HEK293 (cell line): ENCODE measurements at regions not wholly inside any gene's neighbourhood (a gene's known extent, or its start where the extent isn't known, plus 50 kb on each side); places are given as distances from the start of the nearest gene placed in this dataset.

Experiments used
- CTCF ChIA-PET: fragments of 350-600 bp; formaldehyde crosslinking; extraction: SDS; loops from one replicate; lab custom pipeline; 2021; ENCODE audit warnings: antibody characterized with exemption; lab: Yijun Ruan, JAX
- POLR2A ChIA-PET: fragments of 300-600 bp; formaldehyde crosslinking; extraction: SDS; loops from one replicate; lab custom pipeline; 2020; ENCODE audit warnings: antibody characterized with exemption, inconsistent platforms; lab: Yijun Ruan, JAX
- H3K27ac ChIP-seq: fragments of 200-500 bp; sonication (Bioruptor generic); 2 replicates; pipeline ENCODE4 v1.5.1; 2014; ENCODE audit warnings: low read depth, low read length, control low read depth, inconsistent platforms; ENCODE audit errors: extremely low read depth
- H3K36me3 ChIP-seq, 2 experiments: fragments of 200-500 bp in 1 of 2; sonication (Bioruptor generic) in 1 of 2; 1 replicate in 1 of 2; 2 replicates in 1 of 2; pipeline ENCODE4 v1.5.1; 2014 to 2017; ENCODE audit warnings: inconsistent platforms in 2 of 2, low read length in 2 of 2; ENCODE audit not compliant: control insufficient read depth in 2 of 2, insufficient read depth in 1 of 2
- H3K4me1 ChIP-seq: fragments of 200-500 bp; sonication (Bioruptor generic); 2 replicates; pipeline ENCODE4 v1.5.1; 2014; ENCODE audit warnings: mild to moderate bottlenecking, low read length, inconsistent platforms; ENCODE audit not compliant: control insufficient read depth, insufficient read depth
- H3K4me3 ChIP-seq: 2 replicates; pipeline ENCODE4 v1.5.1; 2011; ENCODE audit warnings: low read depth, mild to moderate bottlenecking, control low read depth, low read length, moderate library complexity
- H3K9me3 ChIP-seq: fragments of 200-500 bp; sonication (Bioruptor generic); 2 replicates; pipeline ENCODE4 v1.5.1; 2014; ENCODE audit warnings: low read depth, low read length, inconsistent platforms; ENCODE audit not compliant: control insufficient read depth, insufficient read depth
- GLI2 ChIP-seq: fragments of 450-650 bp; formaldehyde crosslinking; IDR thresholded peaks from 2 replicates; pipeline ENCODE4; 2017; ENCODE audit warnings: missing biosample characterization, missing genetic modification characterization, low read depth, borderline replicate concordance
- KLF1 ChIP-seq: fragments of 450-650 bp; formaldehyde crosslinking; IDR thresholded peaks from 2 replicates; pipeline ENCODE4 v1.5.1; 2016; ENCODE audit warnings: missing biosample characterization, missing genetic modification characterization
- RBAK ChIP-seq: fragments of 450-650 bp; formaldehyde crosslinking; IDR thresholded peaks from 2 replicates; pipeline ENCODE4 v1.5.1; 2016; ENCODE audit warnings: missing biosample characterization, missing genetic modification characterization
- WT1 ChIP-seq: fragments of 450-650 bp; formaldehyde crosslinking; IDR thresholded peaks from 2 replicates; pipeline ENCODE4 v1.5.1; 2016; ENCODE audit warnings: missing biosample characterization, missing genetic modification characterization
- ZFP41 ChIP-seq: fragments of 450-650 bp; formaldehyde crosslinking; IDR thresholded peaks from 2 replicates; pipeline ENCODE4 v1.5.1; 2016; ENCODE audit warnings: missing biosample characterization, missing genetic modification characterization, borderline replicate concordance
- ZNF169 ChIP-seq: fragments of 450-650 bp; formaldehyde crosslinking; IDR thresholded peaks from 2 replicates; pipeline ENCODE4 v1.5.1; 2016; ENCODE audit warnings: missing biosample characterization, missing genetic modification characterization
- ZNF19 ChIP-seq: fragments of 450-650 bp; formaldehyde crosslinking; IDR thresholded peaks from 2 replicates; pipeline ENCODE4; 2016; ENCODE audit warnings: missing biosample characterization, missing genetic modification characterization, low read depth
- ZNF366 ChIP-seq: fragments of 450-650 bp; formaldehyde crosslinking; conservative IDR thresholded peaks from 2 replicates; pipeline ENCODE4 v1.5.1; 2016; ENCODE audit warnings: missing biosample characterization, missing genetic modification characterization
- ZNF501 ChIP-seq: fragments of 450-650 bp; formaldehyde crosslinking; IDR thresholded peaks from 2 replicates; pipeline ENCODE4 v1.5.1; 2016; ENCODE audit warnings: missing biosample characterization, missing genetic modification characterization
- ZNF558 ChIP-seq: fragments of 450-650 bp; formaldehyde crosslinking; IDR thresholded peaks from 2 replicates; pipeline ENCODE4 v1.5.1; 2016; ENCODE audit warnings: missing biosample characterization, missing genetic modification characterization
- TF ChIP-seq, protein P1 (sequence below): fragments of 450-650 bp; formaldehyde crosslinking; IDR thresholded peaks from 2 replicates; pipeline ENCODE4 v1.5.1; 2016; ENCODE audit warnings: missing biosample characterization, missing genetic modification characterization
- TF ChIP-seq, protein P2 (sequence below): fragments of 450-650 bp; formaldehyde crosslinking; IDR thresholded peaks from 2 replicates; pipeline ENCODE4 v1.5.1; 2016; ENCODE audit warnings: missing biosample characterization, missing genetic modification characterization
- TF ChIP-seq, protein P3 (sequence below): fragments of 450-650 bp; formaldehyde crosslinking; IDR thresholded peaks from 2 replicates; pipeline ENCODE4 v1.5.1; 2017; ENCODE audit warnings: missing biosample characterization, mild to moderate bottlenecking, missing genetic modification characterization, moderate library complexity
- TF ChIP-seq, protein P4 (sequence below): fragments of 450-650 bp; formaldehyde crosslinking; IDR thresholded peaks from 2 replicates; pipeline ENCODE4 v1.5.1; 2017; ENCODE audit warnings: missing biosample characterization, missing genetic modification characterization
- TF ChIP-seq, protein P5 (sequence below): fragments of 450-650 bp; formaldehyde crosslinking; IDR thresholded peaks from 2 replicates; pipeline ENCODE4 v1.5.1; 2016; ENCODE audit warnings: missing biosample characterization, missing genetic modification characterization, low read depth

DNA sequence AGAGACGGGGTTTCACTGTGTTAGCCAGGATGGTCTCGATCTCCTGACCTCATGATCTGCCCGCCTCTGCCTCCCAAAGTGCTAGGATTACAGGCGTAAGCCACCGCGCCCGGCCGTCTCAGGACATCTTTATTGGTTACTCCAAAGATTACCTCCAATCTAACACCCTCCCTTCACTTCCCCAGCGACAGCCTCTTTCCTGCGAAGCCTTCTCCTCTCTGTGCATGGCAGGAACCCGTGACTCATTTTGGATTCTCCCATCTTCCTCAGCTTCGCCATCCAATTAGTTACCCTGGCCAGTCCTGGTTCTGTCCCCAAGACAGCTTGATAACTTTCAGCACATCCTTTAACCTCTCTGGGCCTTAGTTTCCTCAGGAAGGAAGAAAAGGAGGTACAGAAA, 51.3 kb upstream of the TOX2 start (continued):
- TF ChIP-seq RBAK (tag by site-specific recombination): no peak
- TF ChIP-seq, protein P1, sequence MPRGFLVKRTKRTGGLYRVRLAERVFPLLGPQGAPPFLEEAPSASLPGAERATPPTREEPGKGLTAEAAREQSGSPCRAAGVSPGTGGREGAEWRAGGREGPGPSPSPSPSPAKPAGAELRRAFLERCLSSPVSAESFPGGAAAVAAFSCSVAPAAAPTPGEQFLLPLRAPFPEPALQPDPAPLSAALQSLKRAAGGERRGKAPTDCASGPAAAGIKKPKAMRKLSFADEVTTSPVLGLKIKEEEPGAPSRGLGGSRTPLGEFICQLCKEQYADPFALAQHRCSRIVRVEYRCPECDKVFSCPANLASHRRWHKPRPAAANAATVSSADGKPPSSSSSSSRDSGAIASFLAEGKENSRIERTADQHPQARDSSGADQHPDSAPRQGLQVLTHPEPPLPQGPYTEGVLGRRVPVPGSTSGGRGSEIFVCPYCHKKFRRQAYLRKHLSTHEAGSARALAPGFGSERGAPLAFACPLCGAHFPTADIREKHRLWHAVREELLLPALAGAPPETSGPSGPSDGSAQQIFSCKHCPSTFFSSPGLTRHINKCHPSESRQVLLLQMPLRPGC (tag by site-specific recombination): no peak

DNA sequence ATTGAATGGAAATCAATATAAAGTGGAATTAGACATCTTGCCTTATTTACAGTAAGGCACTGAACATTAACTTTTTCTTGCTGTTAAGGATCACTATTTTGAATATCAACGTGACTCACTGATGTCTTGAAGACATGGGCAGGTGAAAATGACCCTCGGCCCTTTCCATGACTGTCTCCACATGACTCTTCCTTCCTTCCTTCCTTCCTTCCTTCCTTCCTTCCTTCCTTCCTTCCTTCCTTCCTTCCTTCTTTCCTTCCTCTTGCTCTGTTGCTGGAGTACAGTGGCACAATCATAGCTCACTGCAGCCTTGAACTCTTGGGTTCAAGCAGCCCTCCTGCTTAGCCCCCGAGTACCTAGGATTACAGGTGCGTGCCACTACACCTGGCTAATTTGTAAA, 52.2 kb upstream of the TOX2 start:
- Histone ChIP-seq H3K9me3 (no peaks in the 10 kb centered on the region), H3K4me3 (no peak overlapping the region), H3K36me3 (no peaks in the 10 kb centered on the region), H3K4me1 (no peaks in the 10 kb centered on the region), H3K27ac (no peak overlapping the region)
- CTCF ChIA-PET: no interaction called here
- TF ChIP-seq ZNF169 (tag by site-specific recombination) (no peak), ZNF366 (tag by site-specific recombination) (peak; percentile 78), KLF1 (no peak), ZNF501 (tag by site-specific recombination) (no peak), ZNF558 (tag by site-specific recombination) (no peak)
- POLR2A ChIA-PET: no interaction called here

DNA sequence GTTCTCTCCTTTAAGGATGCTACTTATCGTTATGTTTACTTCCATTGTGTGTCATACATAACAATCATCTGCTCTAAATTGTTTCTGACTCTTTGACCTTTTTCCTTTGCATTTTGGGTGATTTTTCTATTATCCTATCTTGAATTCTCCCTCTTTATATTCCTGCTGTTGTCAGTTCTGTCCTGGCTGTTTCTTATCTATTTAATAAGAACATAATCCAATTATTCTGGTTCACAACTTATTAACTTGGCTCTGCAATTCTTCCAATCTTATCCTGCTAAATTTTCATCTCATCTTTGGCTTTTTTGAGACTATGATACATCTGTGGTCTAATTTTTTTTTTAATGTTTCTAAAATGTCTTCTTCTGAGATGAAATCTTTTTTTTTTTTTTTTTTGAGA, 54.7 kb upstream of the TOX2 start:
- TF ChIP-seq GLI2: no peak
- no peak for TF ChIP-seq ZNF19 (tag by site-specific recombination)
- H3K9me3 ChIP-seq: no peaks in the 10 kb centered on the region
- ChIA-PET CTCF (interaction anchor here (0.6 kb wide), 1 partner anchor 9 kb away, joined by 7 read pairs; no protein-coding TSS in a partner anchor), POLR2A (no interaction called here)
- no peaks in the 10 kb centered on the region for H3K36me3 ChIP-seq
- no peak overlapping the region for H3K4me3 ChIP-seq
- H3K27ac ChIP-seq: no peak overlapping the region
- no peaks in the 10 kb centered on the region for H3K4me1 ChIP-seq

DNA sequence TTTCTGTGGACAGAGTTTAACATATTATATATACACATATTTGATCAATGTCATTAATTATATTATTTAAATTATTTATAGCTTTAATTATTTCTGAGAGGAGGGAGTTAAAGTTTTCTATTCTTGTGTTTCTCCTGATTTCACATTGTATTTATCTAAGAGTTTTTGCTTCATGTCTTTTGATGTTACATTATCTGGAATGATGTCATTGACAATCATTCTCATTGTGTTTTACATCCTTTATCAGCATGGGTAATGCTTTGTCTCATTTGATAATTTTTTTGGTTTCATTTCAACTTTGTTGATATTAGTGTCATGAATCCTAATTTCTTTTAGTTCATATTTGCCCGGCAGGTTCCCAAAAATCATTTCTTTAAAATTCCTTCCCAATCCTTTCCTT, 56.7 kb upstream of the TOX2 start:
- no peaks in the 10 kb centered on the region for H3K4me1 ChIP-seq
- no peak for TF ChIP-seq ZFP41 (tag by site-specific recombination)
- TF ChIP-seq WT1 (tag by site-specific recombination): no peak
- TF ChIP-seq, protein P2, sequence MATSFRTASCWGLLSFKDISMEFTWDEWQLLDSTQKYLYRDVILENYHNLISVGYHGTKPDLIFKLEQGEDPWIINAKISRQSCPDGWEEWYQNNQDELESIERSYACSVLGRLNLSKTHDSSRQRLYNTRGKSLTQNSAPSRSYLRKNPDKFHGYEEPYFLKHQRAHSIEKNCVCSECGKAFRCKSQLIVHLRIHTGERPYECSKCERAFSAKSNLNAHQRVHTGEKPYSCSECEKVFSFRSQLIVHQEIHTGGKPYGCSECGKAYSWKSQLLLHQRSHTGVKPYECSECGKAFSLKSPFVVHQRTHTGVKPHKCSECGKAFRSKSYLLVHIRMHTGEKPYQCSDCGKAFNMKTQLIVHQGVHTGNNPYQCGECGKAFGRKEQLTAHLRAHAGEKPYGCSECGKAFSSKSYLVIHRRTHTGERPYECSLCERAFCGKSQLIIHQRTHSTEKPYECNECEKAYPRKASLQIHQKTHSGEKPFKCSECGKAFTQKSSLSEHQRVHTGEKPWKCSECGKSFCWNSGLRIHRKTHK: no peak
- TF ChIP-seq, protein P3, sequence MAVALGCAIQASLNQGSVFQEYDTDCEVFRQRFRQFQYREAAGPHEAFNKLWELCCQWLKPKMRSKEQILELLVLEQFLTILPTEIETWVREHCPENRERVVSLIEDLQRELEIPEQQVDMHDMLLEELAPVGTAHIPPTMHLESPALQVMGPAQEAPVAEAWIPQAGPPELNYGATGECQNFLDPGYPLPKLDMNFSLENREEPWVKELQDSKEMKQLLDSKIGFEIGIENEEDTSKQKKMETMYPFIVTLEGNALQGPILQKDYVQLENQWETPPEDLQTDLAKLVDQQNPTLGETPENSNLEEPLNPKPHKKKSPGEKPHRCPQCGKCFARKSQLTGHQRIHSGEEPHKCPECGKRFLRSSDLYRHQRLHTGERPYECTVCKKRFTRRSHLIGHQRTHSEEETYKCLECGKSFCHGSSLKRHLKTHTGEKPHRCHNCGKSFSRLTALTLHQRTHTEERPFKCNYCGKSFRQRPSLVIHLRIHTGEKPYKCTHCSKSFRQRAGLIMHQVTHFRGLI (tag by site-specific recombination): no peak
- TF ChIP-seq, protein P4, sequence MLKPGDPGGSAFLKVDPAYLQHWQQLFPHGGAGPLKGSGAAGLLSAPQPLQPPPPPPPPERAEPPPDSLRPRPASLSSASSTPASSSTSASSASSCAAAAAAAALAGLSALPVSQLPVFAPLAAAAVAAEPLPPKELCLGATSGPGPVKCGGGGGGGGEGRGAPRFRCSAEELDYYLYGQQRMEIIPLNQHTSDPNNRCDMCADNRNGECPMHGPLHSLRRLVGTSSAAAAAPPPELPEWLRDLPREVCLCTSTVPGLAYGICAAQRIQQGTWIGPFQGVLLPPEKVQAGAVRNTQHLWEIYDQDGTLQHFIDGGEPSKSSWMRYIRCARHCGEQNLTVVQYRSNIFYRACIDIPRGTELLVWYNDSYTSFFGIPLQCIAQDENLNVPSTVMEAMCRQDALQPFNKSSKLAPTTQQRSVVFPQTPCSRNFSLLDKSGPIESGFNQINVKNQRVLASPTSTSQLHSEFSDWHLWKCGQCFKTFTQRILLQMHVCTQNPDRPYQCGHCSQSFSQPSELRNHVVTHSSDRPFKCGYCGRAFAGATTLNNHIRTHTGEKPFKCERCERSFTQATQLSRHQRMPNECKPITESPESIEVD (tag by site-specific recombination): 0 out of 2 replicates have a peak, but pooled peaks have one; percentile 7
- TF ChIP-seq, protein P5, sequence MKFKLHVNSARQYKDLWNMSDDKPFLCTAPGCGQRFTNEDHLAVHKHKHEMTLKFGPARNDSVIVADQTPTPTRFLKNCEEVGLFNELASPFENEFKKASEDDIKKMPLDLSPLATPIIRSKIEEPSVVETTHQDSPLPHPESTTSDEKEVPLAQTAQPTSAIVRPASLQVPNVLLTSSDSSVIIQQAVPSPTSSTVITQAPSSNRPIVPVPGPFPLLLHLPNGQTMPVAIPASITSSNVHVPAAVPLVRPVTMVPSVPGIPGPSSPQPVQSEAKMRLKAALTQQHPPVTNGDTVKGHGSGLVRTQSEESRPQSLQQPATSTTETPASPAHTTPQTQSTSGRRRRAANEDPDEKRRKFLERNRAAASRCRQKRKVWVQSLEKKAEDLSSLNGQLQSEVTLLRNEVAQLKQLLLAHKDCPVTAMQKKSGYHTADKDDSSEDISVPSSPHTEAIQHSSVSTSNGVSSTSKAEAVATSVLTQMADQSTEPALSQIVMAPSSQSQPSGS (tag by site-specific recombination): peak; percentile 78
- no peak overlapping the region for H3K4me3 ChIP-seq
- no peak overlapping the region for H3K27ac ChIP-seq
- no peaks in the 10 kb centered on the region for H3K36me3 ChIP-seq
- ChIA-PET CTCF (interaction anchor here (0.9 kb wide), 1 partner anchor 121 kb away, joined by 3 read pairs; no protein-coding TSS in a partner anchor), POLR2A (no interaction called here)
- H3K9me3 ChIP-seq: no peaks in the 10 kb centered on the region
